ENCODE measurements at regions not wholly inside any gene's neighbourhood (a gene's known extent, or its start where the extent isn't known, plus 50 kb on each side); places are given as distances from the start of the nearest gene placed in this dataset.

DNA sequence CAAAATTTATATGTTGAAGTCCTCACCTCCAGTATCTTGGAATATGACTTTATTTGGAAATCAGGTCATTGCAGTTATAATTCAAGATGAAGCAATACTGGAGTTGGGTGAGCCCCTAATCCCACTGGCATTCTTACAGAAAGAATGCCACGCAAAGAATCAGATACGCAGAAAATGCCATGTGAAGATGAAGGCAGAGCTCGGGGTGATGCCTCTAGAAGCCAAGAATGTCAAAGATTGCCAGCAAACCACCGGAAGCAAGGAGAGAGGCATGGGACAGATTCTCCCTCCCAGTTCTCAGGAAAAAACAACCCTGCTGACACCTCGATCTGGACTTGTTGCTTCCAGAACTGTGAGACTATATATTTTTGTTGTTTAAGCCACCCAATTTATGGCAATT is 273.4 kb upstream of the CITED2 start:
- H3F3A ChIP-seq (ENCODE audit: insufficient read depth, low read length) = no peaks in the 10 kb centered on the region
- TF ChIP-seq, protein P1, sequence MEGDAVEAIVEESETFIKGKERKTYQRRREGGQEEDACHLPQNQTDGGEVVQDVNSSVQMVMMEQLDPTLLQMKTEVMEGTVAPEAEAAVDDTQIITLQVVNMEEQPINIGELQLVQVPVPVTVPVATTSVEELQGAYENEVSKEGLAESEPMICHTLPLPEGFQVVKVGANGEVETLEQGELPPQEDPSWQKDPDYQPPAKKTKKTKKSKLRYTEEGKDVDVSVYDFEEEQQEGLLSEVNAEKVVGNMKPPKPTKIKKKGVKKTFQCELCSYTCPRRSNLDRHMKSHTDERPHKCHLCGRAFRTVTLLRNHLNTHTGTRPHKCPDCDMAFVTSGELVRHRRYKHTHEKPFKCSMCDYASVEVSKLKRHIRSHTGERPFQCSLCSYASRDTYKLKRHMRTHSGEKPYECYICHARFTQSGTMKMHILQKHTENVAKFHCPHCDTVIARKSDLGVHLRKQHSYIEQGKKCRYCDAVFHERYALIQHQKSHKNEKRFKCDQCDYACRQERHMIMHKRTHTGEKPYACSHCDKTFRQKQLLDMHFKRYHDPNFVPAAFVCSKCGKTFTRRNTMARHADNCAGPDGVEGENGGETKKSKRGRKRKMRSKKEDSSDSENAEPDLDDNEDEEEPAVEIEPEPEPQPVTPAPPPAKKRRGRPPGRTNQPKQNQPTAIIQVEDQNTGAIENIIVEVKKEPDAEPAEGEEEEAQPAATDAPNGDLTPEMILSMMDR (IDR thresholded peaks at IDR 0.05; ENCODE audit: low read length) = no peak
- no peak for TF ChIP-seq EZH2 (IDR thresholded peaks at IDR 0.05; ENCODE audit: borderline replicate concordance, low read length)
- H3K36me3 ChIP-seq (ENCODE audit: insufficient read depth, low read length) = no peaks in the 10 kb centered on the region
- no peaks in the 10 kb centered on the region for H3K9me3 ChIP-seq (ENCODE audit: low read length)
- no peak overlapping the region for H3K9ac ChIP-seq (ENCODE audit: low read length)
- H3K4me1 ChIP-seq (ENCODE audit: insufficient read depth, low read length, severe bottlenecking) = no peaks in the 10 kb centered on the region
- no peak overlapping the region for H2AFZ ChIP-seq (ENCODE audit: low read length)
- no peaks in the 10 kb centered on the region for H3K27me3 ChIP-seq (ENCODE audit: insufficient read depth, low read length)
- no peak overlapping the region for H3K4me2 ChIP-seq (ENCODE audit: low read length)
- no peak overlapping the region for H3K27ac ChIP-seq (ENCODE audit: low read depth, low read length, poor library complexity, severe bottlenecking)
- H3K4me3 ChIP-seq (ENCODE audit: low read depth, low read length, poor library complexity, severe bottlenecking) = no peak overlapping the region
- no peaks in the 10 kb centered on the region for H3K79me2 ChIP-seq (ENCODE audit: insufficient read depth, low read length)
- H4K20me1 ChIP-seq (ENCODE audit: insufficient read depth, low read length) = no peaks in the 10 kb centered on the region
- H3K9me2 ChIP-seq (ENCODE audit: low read depth, low read length) = no peaks in the 10 kb centered on the region

- H4K20me1 ChIP-seq (ENCODE audit: insufficient read depth, low read length) = no peaks in the 10 kb centered on the region
- H2AFZ ChIP-seq (ENCODE audit: low read length) = no peak overlapping the region
- H3K4me1 ChIP-seq (ENCODE audit: insufficient read depth, low read length, severe bottlenecking) = no peaks in the 10 kb centered on the region
- no peak overlapping the region for H3K9ac ChIP-seq (ENCODE audit: low read length)
- H3K9me3 ChIP-seq (ENCODE audit: low read length) = no peaks in the 10 kb centered on the region
- H3K79me2 ChIP-seq (ENCODE audit: insufficient read depth, low read length) = no peaks in the 10 kb centered on the region
- no peak overlapping the region for H3K27ac ChIP-seq (ENCODE audit: low read depth, low read length, poor library complexity, severe bottlenecking)
- no peak for TF ChIP-seq EZH2 (IDR thresholded peaks at IDR 0.05; ENCODE audit: borderline replicate concordance, low read length)
- TF ChIP-seq, protein P1 (IDR thresholded peaks at IDR 0.05; ENCODE audit: low read length) = no peak
- no peaks in the 10 kb centered on the region for H3F3A ChIP-seq (ENCODE audit: insufficient read depth, low read length)
- no peaks in the 10 kb centered on the region for H3K36me3 ChIP-seq (ENCODE audit: insufficient read depth, low read length)
- H3K9me2 ChIP-seq (ENCODE audit: low read depth, low read length) = no peaks in the 10 kb centered on the region
- H3K27me3 ChIP-seq (ENCODE audit: insufficient read depth, low read length) = no peaks in the 10 kb centered on the region
- no peak overlapping the region for H3K4me3 ChIP-seq (ENCODE audit: low read depth, low read length, poor library complexity, severe bottlenecking)
- H3K4me2 ChIP-seq (ENCODE audit: low read length) = no peak overlapping the region
Measured at GRCh38 chr6:139647016-139647415, 272.6 kb upstream of the CITED2 start.

GRCh38 chr6:139644821-139645220 is 270.4 kb upstream of the CITED2 start:
- no peak overlapping the region for H2AFZ ChIP-seq (ENCODE audit: low read length)

More at GRCh38 chr6:139644821-139645220, 270.4 kb upstream of the CITED2 start:
- H3K4me2 ChIP-seq (ENCODE audit: low read length) = no peak overlapping the region
- no peak for TF ChIP-seq EZH2 (IDR thresholded peaks at IDR 0.05; ENCODE audit: borderline replicate concordance, low read length)
- TF ChIP-seq, protein P1 (IDR thresholded peaks at IDR 0.05; ENCODE audit: low read length) = no peak
- H3K4me1 ChIP-seq (ENCODE audit: insufficient read depth, low read length, severe bottlenecking) = no peaks in the 10 kb centered on the region
- no peaks in the 10 kb centered on the region for H4K20me1 ChIP-seq (ENCODE audit: insufficient read depth, low read length)
- H3F3A ChIP-seq (ENCODE audit: insufficient read depth, low read length) = no peaks in the 10 kb centered on the region
- H3K79me2 ChIP-seq (ENCODE audit: insufficient read depth, low read length) = no peaks in the 10 kb centered on the region
- no peaks in the 10 kb centered on the region for H3K36me3 ChIP-seq (ENCODE audit: insufficient read depth, low read length)
- no peak overlapping the region for H3K4me3 ChIP-seq (ENCODE audit: low read depth, low read length, poor library complexity, severe bottlenecking)
- H3K27me3 ChIP-seq (ENCODE audit: insufficient read depth, low read length) = no peaks in the 10 kb centered on the region
- no peak overlapping the region for H3K9ac ChIP-seq (ENCODE audit: low read length)
- H3K9me3 ChIP-seq (ENCODE audit: low read length) = no peaks in the 10 kb centered on the region
- H3K27ac ChIP-seq (ENCODE audit: low read depth, low read length, poor library complexity, severe bottlenecking) = no peak overlapping the region
- H3K9me2 ChIP-seq (ENCODE audit: low read depth, low read length) = no peaks in the 10 kb centered on the region
